NCI-H345 treated with DMSO at 0.1 percent for 48 hours (cell line): ENCODE measurements at regions not wholly inside any gene's neighbourhood (a gene's known extent, or its start where the extent isn't known, plus 50 kb on each side); places are given as distances from the start of the nearest gene placed in this dataset.

Experiments
- DNase-seq: peaks from one replicate; lab custom pipeline; 2025; ENCODE audit not compliant: unreplicated experiment; lab: John Stamatoyannopoulos, UW

DNA sequence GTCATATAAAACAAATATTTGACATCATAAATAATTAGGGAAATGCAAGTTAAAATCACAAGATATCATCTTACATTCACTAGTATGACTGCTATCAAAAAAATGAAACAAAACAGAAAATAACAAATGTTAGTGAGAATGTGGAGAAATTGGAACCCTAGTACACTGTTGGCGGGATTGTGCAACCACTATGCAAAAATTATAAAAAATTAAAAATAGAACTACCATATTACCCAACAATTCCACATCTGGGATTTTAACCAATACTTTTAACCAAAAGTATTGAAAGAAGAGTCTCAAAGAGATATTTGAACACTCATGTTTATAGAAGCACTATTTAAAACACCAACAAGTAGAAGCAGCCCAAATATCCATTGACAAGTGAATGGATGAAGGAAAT, 797.2 kb upstream of the ADAMTS5 start:
- DNase-seq, result no peak

DNA sequence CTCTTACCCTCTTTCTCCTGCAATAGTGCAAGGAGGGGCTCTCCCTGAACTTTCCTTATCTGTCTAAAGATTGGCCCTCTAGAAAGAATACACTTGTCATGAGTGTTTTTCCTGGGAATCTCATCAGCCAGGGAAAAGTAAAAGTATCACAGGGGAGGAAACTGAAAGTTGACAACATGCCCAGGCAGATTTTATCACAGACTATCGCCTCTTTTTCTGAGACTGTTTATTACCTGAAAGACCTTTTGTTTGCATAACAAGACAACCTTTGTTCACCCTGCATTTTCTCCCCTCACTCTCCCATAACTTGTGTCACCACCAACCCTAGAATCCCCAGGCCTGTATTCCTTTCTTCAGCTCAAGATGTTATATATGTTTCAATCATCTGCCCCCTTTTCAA, 794.7 kb upstream of the ADAMTS5 start:
- no peak for DNase-seq

DNA sequence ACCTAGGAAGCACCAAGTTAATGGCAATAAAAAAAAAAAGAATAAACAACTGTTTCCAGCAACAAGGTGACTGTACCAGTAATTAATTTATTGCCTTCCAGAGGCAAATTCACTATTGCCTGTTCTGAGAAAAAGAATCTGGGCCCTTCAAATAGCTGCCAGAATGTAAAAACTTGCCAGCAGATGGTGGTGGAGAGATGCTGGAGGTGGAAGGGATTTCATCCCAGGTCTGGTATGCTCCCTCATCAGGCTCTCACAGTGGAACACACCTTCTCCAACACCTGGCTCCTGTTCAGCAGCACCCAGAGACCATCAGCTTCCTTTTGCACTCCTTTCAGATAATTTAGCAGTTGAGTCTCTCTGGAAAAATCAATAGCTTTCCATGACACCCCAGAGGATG, 792.9 kb upstream of the ADAMTS5 start:
- no peak for DNase-seq

DNA sequence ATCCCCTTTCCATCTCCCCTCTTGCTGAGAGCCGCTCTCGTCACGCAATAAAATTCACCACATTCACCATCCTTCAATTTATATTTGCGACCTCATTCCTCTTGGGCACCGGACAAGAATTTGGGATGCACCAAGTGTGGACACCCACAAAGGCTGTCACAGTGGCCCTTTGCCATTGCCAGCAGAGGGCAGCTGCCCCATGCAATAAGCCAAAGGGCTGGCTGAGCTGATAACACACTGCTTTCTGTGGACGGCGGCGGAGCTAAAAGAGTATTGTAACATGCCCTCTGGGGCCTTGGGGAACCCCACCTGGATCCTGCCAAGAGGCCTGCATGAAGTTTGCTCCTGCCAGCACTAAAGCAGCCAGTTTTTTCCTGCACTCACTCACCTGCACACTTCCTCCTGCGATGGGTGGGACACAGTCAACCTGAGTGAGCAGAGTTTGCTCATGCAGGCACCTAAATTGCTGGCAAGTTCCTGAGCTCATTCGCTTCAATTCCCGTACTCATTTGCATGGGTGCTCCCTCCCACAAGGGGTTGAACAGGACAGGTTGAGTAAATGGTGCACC, 792.3 kb upstream of the ADAMTS5 start:
- DNase-seq, result no peak

DNA sequence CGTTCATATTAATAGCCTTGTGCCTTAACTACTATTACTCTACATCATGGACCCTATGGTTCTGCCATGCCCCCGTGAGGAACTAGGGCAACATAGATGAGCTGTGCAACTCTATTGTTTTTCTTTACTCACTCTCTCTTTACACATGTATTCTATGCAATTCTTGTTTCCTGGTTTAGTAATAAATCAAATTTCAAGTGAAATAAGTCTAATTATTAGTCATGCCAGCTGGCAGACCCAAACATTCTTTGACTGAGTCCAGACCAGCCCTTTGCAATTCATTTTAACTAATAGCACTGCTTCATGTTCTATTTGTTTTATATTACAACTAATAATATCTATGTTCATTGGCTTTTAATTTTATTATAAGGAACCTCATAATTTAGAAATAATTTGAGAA, 789.3 kb upstream of the ADAMTS5 start:
- no peak for DNase-seq

DNA sequence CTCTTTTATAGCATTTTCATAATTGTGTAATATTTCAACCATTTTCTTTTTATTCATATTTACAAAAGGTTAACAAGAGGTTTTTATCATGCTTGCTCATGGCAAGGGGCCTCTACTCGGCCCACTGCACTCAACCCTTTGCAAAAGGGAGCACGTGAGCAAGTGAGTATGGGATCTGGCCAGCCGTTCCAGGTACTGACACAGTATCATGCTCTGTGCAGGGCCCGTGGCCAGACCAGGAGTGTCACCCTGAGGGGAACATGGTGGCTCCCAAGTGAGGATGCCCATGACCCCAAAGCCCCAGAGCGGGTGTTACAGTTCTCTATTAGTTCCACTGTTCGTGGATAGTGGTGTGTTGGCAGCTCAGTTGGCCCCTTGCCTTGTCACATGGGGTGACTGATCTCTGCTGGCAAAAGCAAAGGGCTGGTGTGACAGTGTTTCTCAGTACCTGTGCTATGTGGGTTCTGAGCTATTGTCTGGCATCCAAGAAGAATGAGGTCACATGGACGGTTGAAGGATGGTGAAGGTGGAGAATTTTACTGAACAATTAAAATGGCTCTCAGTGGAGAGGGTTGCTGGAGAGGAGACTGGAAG, 777.2 kb upstream of the ADAMTS5 start:
- no peak for DNase-seq

DNA sequence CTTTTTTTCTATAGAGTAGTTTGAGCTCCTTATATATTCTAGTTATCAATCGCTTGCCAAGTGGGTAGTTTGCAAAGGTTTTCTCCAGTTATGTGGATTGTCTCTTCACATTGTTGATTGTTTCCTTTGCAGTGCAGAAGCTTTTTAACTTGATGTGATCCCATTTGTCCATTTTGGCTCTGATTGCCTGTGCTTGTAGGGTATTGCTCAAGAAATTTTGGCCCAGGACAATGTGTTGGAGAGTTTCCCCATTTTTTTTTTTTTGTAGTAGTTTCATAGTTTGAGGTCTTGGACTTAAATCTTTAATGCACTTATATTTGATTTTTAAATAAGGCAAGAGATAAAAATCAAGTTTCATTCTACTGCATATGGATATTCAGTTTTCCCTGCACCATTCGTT, 774.8 kb upstream of the ADAMTS5 start:
- no peak for DNase-seq

DNA sequence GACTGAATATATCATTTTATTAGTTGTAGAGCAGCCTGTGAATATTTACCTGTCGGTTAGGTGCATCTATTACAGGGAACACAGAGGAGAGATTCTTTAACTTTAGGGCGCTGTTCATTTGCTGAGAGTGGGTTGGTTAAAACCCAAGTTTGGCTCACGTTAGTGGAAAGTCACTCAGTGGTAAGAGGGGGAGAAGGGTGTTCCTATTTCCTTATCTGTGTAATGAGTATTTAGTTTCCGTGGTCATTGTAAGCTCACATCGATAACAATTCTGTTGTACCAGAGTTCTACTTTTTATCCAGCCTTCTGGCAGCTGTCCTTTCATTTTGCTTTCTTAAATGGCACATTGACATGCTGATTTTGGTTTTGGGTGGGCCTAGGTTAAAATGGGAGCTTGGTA, 773.2 kb upstream of the ADAMTS5 start:
- no peak for DNase-seq

DNA sequence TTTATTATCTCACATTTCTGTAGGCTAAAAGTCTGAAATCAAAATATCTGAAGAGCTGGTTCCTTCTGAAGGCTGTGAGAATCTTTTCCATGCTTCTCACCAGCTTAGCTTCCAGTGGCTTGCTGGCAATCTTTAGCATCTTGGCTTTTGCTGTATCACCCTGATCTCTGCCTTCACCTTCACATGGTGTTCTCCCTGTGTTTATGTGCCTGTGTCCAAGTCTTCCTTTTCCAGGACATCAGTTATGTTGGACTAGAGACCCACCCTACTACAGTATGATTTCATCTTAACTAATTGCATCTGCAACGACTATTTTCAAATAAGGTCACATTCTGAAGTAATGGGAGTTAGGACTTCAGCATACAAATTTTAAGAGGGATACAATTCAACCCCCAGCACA, 772.3 kb upstream of the ADAMTS5 start:
- no peak for DNase-seq

DNA sequence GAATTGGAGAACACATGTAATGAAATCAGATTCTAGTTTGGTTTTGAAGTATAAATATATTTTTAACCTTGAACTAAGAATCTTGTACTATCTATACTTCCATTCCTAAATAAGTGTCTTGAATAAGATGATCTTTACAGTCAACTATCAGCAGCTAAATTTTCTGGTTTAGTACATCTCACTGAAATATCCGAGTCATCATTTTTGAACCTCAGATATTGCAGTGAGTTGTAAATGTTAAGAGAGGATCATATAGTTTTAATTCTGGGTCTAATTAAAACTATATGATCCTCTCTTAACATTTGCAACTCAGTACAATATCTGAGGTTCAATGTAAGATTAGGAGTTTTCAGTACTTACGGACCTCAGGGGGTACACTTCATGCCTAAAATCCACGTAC, 768.8 kb upstream of the ADAMTS5 start:
- DNase-seq, result no peak

DNA sequence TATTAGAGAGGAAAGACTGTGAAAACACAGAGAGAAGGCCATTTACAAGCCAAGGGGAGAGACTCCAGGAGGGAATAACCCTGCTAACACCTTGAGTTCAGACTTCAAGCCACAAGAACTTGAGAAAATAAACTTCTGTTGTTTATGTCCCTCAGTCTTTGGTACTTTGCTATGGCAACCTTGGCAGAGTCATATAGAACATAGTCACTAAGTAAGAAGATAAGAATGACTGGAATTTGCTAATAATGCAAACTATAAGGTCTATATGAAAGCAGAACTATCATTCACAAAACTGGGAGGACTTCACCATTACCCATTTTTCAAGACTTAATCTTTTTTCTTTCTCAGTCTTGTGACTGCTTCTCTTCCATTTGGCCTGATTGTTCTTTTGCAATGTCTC, 767.3 kb upstream of the ADAMTS5 start:
- no peak for DNase-seq

DNA sequence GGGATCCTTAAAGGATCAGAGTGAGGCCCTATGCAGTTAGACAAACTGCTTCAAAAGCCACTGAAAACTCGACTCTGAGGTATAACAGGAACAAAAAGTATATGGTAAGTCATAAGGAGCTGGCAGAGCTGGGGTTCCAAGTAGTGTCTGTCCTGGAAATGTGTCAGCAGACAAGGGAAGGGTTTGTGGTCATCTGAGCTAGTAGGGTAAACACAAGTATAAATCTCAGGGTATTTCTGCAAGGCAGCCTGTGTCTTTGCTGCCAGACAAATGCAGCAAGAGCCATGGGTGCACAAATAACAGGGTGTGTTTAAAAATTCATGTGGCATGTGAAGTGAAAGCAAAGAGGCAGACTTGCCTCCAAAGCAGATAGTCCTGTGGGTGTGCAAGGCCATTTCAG, 759.0 kb upstream of the ADAMTS5 start:
- DNase-seq, result no peak

DNA sequence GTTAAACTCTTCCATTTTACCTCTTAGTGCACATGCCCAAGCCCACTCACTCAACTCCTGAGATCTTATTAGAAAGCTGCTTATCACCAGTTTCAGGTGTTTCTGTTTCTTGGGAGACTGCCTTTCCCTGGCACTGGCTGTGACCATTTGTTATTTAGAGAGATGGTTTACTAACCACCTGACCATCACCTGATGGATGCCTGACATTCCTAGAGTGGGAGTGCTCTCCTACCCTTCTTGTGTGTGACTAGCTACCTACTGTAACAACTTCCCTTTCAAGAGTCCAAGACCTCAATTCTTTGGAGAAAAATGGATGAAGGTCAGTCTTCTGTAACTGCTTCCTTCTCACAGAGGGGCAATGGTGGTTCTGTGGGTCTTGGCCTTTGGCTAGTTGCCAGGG, 755.2 kb upstream of the ADAMTS5 start:
- DNase-seq, result no peak

DNA sequence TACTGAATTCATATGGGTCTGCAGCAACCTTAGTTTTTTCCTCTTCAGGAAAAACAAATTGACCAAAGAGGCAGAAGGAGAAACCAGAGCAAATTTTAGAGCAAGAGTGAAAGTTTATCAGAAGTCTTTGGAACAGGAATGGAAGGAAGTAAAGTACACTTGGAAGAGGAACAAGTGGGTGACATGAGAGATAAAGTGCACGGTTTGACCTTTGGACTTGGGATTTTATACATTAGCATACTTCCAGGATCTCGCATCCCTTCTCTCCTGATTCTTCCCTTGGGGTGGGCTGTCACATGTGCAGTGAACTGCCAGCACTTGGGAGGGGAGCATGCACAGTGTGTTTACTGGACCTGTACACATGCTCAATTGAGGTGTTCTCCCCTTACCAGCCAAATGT, 754.8 kb upstream of the ADAMTS5 start:
- DNase-seq, result no peak

DNA sequence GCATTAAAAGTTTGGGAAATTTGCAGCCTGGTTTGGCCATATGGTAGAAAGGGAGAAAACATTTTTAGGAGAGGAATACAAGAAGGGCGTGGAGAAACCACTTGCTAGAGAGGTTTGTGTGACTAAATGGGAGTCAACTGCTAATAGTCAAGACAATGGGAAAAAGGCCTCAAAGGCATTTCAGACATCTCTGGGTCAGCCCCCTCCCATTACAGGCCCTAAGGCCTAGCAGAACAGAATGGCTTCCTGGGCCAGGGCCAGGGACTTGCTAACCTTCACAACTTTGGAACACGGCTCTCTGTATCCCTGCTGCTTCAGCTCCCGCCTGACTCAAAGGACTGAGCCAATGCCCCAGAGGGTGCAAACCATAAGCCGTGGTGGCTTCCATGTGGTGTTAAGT, 752.3 kb upstream of the ADAMTS5 start:
- no peak for DNase-seq

DNA sequence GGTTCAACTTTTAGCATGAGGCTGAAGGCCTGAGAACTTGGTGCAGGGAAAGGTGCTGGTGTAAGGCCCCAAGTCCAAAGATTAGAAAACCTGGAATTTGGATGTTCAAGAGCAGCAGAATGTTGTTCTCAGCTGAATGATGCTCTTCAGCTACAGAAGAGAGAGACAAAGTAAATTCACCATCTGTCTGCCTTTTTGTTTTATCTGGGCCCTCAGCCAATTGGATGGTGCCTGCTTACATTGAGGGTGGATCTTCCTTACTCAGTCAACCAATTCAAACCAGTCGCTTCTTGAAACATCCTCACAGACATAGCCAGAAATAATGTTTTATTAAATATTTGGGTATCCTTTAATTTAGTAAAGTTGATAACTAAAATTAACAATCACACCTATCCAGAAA, 748.2 kb upstream of the ADAMTS5 start:
- no peak for DNase-seq

DNA sequence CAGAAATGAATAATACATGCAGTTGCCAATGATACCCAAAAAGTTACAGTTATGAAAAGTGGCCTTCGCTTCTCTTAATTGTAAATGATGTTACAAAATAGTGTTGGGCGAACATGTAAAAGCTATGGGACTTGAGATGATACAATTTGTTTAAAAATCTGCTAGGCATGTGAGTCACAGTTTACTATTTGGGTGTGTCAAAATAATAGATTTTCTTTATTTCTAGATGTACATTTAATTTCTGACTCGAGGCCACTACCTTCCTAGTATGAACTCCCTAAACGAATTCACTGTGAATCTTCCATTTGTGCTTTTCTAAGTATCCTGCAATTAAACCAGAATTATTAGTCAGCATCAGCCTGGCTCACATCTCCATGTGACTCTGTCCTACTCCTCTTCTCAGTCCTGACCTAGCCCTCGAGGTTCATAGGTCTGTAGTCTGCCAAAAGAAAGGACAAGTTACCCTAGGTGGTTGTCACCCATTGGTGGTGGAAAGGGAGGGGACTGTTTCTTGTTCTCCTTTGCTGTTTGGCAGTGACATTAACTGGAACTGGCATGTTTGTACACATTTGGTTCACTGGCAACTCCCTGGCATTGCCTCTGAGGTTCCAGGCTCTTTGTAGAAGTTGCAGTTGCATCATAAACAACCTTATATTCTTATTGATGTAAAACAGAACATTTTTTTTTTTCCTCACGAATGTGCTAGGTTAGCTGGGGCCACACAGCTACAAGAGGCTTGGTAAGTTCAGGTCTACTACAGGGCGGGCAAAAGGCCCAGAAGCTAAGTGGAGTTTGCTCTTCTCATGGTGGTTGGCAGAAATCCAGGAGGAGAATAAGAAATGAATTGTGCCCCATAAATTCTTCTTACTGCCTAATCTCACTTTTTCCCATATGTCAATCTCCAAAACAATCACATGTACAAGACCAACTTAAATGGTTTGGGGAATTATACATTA, 746.5 kb upstream of the ADAMTS5 start:
- no peak for DNase-seq

DNA sequence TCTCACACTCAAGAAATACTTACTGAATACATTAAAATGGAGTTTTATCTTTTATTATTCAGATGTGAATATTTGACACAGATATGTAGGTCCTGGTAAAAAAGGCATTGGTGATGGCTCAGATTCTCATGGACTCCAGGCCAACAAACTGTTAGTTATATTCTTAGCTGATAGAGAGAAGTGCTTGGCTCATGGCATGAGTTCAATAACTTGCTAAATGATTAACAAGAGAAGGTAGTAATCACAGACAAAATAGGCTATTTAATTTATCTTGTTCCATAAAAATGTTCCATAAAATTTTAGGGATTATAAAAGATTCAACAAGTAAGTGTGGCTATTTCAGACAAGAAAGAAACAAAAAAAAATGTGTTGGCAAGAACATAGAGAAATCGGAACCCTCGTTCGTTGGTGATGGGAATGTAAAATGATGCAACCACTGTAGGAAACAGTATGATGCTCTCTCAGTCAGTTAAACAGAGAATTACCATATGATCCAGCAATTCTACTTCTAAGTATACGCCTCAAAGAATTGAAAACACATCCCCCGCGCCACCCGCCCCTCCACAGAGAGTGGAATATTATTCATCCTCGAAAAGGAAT, 737.8 kb upstream of the ADAMTS5 start:
- DNase-seq, result no peak

DNA sequence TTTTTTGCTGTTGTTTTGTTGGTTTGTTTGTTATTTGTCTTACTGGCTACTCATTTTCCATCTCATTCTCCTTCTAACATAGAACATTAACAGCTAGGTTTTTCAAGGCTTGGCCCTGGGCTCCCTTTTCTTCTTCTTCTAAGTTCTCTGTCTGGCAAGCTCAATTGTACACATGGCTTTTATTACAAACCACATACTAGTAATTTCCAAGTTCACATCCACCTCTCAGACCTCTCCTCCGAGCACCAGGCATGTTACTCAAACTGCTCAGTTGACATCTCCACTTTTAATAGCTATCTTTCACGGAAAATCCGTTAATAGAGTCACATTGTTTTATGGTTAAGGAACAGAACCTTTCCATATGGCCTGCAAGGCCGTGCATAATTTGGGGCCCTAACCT, 736.9 kb upstream of the ADAMTS5 start:
- no peak for DNase-seq

DNA sequence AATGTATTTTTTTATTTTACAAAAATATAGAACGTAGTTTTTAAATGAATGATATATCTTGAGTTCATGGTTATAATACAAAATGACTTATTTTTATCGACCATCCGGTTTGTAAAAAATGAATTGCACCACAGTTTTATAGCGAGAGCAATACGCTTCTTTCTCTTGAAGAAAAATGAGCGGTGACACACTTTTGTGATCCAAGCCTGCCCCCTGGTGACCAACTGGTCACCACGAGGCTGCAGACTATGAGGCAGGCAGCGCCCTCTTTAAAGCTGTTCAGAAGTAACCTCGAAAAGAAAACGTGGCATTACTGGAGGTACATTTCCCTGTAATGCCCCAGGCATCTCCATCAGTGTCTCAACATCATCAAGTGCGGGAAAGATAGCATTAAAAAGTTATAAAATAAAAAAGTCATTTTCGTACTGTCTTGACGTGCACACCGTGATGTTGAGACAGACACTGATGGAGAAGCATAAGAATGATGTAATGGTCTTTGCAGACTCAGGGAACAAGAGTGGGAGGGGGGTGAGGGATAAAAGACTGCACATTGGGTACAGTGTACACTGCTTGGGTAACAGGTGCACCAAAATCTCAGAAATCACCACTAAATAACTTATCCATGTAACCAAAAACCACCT, 734.2 kb upstream of the ADAMTS5 start:
- DNase-seq, result peak; percentile 41

DNA sequence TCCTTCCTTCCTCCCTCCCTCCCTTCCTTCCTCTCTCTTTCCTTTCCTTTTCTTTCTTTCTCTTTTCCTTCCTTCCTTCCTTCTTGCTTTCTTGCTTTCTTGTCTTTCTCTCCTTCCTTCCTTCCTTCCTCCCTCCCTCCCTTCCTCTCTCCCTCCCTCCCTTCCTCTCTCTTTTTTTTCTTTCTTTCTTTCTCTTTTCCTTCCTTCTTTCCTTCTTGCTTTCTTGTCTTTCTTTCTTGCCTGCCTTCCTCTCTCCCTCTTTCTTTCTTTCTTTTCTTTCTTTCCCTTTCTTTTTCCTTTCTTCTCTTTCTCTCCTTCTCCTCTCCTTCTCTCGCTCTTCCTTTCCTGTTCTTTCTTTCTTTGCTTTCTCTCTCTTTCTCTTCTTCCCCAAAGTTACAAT, 728.4 kb upstream of the ADAMTS5 start:
- no peak for DNase-seq

DNA sequence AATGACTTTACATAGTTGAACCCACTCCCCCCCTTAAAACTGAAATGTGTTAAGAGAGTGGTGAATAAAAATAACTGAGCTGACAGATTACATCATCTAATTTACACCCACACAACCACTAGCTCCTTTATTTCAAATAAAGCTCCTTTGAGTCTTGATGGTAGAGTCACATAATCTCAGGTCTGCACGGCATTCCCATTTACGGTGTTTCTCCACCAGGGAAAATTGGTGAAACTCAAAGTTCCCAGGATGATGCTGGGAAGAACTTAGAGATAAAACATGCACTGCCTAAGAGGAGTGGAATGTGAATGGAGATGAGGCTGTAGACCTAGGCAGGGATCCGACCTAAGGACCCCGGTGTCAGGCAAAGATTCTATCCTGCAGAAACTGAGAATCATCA, 727.8 kb upstream of the ADAMTS5 start:
- DNase-seq, result no peak
